ENCODE measurements at regions not wholly inside any gene's neighbourhood (a gene's known extent, or its start where the extent isn't known, plus 50 kb on each side); places are given as distances from the start of the nearest gene placed in this dataset.
"Not testable (repeated sequence)": the region's sequence is repeated elsewhere in the genome, so short reads cannot be mapped to it uniquely, and the experiment has no call there.

GRCh38 chr4:156390599-156391324 is 437.1 kb upstream of the CTSO start:
- no peak for DNase-seq

- no peak for DNase-seq
Observed at GRCh38 chr4:156388826-156389225, 435.2 kb upstream of the CTSO start.

GRCh38 chr4:156378033-156378665 is 424.5 kb upstream of the CTSO start:
- peak; percentile 46 for DNase-seq

DNA sequence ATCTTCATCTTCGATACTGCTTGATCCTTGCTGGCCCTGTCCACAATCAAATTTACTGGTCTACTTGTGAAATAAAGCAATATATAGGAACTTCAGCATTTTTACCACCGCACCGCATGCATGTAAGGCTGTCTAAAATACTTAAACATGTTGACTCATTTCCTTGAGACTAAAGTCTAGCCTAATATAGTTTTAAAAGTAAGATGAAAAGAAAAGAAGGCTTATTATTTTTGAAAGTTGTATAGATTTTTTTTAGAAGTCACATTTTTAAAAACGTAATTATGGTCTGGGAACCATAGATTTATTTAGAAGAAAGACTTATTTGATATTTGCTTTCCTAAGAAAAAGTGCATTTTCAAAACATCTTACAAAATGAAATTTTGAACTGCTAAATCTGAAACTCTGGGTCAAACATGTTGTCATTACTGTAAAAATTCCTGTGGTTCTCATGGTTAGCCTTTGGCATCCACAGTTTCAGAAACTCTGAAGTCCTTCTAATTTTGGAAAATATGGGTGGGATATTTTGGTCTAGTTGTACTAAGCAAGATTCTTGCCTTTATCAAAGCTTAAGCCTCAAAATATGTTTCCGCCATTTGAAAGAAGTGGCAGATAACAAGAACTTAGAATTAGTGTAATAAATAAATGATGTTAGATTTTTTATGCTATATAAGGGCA is 423.5 kb upstream of the CTSO start:
- DNase-seq, result no peak

- DNase-seq, result no peak
Observed at GRCh38 chr4:156374894-156375293, 421.2 kb upstream of the CTSO start.

- no peak for DNase-seq
Observed at GRCh38 chr4:156374069-156374468, 420.4 kb upstream of the CTSO start.

DNA sequence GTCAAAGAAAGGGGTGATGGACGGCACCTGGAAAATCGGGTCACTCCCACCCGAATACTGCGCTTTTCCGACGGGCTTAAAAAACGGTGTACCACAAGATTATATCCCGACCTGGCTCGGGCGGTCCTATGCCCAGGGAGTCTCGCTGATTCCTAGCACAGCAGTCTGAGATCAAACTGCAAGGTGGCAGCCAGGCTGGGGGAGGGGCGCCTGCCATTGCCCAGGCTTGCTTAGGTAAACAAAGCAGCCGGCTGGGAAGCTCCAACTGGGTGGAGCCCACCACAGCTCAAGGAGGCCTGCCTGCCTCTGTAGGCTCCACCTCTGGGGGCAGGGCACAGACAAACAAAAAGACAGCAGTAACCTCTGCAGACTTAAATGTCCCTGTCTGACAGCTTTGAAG is 413.8 kb upstream of the CTSO start:
- DNase-seq, result not testable (repeated sequence)

- no peak for DNase-seq
Observed at GRCh38 chr4:156362581-156362980, 408.9 kb upstream of the CTSO start.

GRCh38 chr4:156347412-156348075 is 393.9 kb upstream of the CTSO start:
- no peak for DNase-seq

GRCh38 chr4:156346959-156347385 is 393.3 kb upstream of the CTSO start:
- DNase-seq, result no peak

GRCh38 chr4:156344397-156344796 is 390.7 kb upstream of the CTSO start:
- DNase-seq, result no peak

DNA sequence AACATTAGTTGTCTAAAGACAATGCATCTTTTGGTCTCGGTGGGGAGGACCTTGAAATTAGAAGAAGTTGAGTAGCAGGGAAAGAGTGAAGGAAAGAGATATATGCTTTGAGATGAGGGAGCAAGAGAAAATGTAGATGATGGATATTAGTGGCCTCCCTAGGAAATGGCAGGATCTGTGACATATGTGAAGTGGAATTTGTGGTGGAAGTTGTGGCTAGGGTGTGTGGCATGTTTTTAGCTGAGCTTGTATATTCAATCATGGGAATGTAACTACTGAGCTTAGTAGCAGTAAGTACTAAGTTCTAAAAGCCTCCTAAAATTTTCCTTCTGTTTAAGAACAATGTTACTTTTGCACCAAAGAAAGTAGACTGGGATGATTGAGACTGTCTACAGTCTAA is 382.8 kb upstream of the CTSO start:
- no peak for DNase-seq

GRCh38 chr4:156335721-156336120 is 382.1 kb upstream of the CTSO start:
- no peak for DNase-seq

DNA sequence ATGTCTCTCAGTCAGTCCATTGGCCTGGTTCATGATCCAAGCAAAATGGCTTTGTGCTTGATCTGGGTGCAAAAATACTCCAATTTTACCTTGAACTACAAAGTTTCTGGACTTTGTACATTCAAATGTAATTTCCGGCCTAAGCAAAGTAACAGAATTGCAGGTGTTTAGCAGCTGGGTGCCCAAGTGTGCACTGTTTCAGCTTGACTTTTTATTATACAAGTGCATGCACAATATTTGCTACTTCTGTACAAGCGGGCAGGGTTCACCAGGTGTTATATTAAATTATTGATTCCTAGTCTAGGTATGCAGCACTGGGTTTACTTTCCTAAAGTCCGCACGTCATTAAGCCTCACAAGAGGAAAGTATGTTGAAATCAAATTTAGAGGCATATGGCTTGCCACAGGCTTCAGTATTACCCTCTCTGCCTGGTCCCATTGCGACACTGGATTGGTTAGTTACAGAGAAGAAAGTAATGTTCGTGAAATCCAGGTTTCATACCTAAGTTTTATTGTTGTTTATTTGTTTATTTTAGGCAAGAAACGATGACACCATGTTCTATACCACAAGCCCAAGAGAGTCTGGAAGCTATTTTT is 376.9 kb upstream of the CTSO start:
- peak; percentile 32 for DNase-seq

GRCh38 chr4:156329779-156330178 is 376.1 kb upstream of the CTSO start:
- peak; percentile 81 for DNase-seq

GRCh38 chr4:156328882-156329281 is 375.2 kb upstream of the CTSO start:
- DNase-seq, result no peak

- DNase-seq, result peak; percentile 17
Observed at GRCh38 chr4:156326246-156326645, 372.6 kb upstream of the CTSO start.

GRCh38 chr4:156322592-156322991 is 368.9 kb upstream of the CTSO start:
- peak; percentile 32 for DNase-seq

GRCh38 chr4:156321203-156321602 is 367.5 kb upstream of the CTSO start:
- no peak for DNase-seq

- DNase-seq, result no peak
Observed at GRCh38 chr4:156313497-156313896, 359.8 kb upstream of the CTSO start.

- no peak for DNase-seq
Observed at GRCh38 chr4:156312261-156312847, 358.7 kb upstream of the CTSO start.

DNA sequence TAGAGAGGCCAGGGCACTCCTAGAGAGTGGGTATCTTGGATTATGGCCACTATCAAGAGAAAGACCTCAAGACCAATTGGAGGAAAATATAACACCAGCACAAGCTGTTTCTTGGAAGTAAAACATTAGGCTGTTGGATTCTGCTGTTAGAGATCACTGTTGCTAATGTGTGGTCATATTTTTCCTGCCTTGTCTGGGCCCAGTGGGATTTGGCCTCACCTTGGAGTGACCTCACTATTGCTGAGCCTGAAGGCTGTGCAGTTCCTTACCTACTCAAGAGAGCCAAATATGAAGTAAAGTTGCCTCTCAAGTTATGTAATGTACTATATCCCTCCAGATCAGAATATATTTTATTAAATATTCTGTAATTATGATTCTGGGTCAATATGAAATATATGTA is 355.4 kb upstream of the CTSO start:
- no peak for DNase-seq

- no peak for DNase-seq
Observed at GRCh38 chr4:156303708-156304107, 350.0 kb upstream of the CTSO start.

Data from suppressor macrophage treated with lipopolysaccharide for 4 hours (primary cell).